ENCODE measurements at regions not wholly inside any gene's neighbourhood (a gene's known extent, or its start where the extent isn't known, plus 50 kb on each side); places are given as distances from the start of the nearest gene placed in this dataset.

DNA sequence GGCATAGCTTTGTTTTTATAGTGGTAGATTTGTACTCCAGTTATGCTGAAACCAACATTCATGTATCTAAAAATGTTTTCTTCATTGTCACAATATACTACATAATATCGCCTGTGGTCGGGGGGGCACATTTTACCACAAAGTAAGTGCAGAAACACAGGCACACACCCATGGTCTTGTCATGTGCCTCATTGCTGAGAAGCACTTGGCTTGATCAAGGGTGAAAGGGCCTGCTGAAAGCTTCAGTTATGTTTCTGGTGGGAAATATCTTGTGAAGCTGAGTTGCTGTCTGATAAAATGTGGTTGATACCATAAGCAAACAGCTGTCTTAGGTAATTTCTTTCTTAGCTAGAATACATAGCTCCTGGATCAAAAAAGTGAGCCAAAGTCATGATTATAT lies 393.1 kb downstream of the MAN2A1 start:
- no peak for ATAC-seq
- no peaks in the 10 kb centered on the region for H3K9me2 ChIP-seq (ENCODE audit: insufficient read depth)
- H3K4me3 ChIP-seq (replicated peaks in 1 of 2; ENCODE audit: low read depth in 1 of 2, low read length in 2 of 2), result no peak overlapping the region

More for the DNA sequence above, 393.1 kb downstream of the MAN2A1 start:
- ChIA-PET RAD21 (ENCODE audit: low non-redundant PET in 1 of 2, low total read pairs in 2 of 2, uncharacterized antibody in 2 of 2, unreplicated experiment in 2 of 2) (no interaction called here), POLR2A (no interaction called here), CTCF (no interaction called here)
- Histone ChIP-seq H4K20me1 (ENCODE audit: insufficient read depth) (no peaks in the 10 kb centered on the region), H3K9me3 (ENCODE audit: control insufficient read depth in 1 of 2, insufficient read depth in 1 of 2, low read depth in 1 of 2, low read length in 2 of 2) (no peaks in the 10 kb centered on the region), H3K9ac (ENCODE audit: low read length) (no peak overlapping the region), H3K27me3 (ENCODE audit: insufficient read depth, low read length) (no peaks in the 10 kb centered on the region), H3K4me1 (ENCODE audit: control insufficient read depth in 1 of 2, insufficient read depth in 2 of 2, low read length in 2 of 2) (no peaks in the 10 kb centered on the region), H2AFZ (ENCODE audit: low read depth, low read length, poor library complexity, severe bottlenecking) (no peak overlapping the region), H3K4me2 (ENCODE audit: low read length) (no peak overlapping the region), H3K79me2 (ENCODE audit: insufficient read depth, low read length) (no peaks in the 10 kb centered on the region), H3K36me3 (ENCODE audit: control insufficient read depth in 1 of 2, insufficient read depth in 2 of 2, low read length in 2 of 2) (no peaks in the 10 kb centered on the region), H3K27ac (ENCODE audit: low read depth, low read length) (no peak overlapping the region)
- no peak for DNase-seq (ENCODE audit: low read depth, low spot score)
- intact Hi-C loops (cut with micrococcal nuclease), result no loop called here
- BruUV-seq (replicated peaks), result no TSS peak
- no peak for TF ChIP-seq TCF7L2 (IDR thresholded peaks at IDR 0.05; ENCODE audit: borderline replicate concordance, extremely low read depth, insufficient read depth, insufficient read length)
- TF ChIP-seq YY1 (IDR thresholded peaks at IDR 0.05; ENCODE audit: extremely low read depth, insufficient replicate concordance, low read depth, low read length), result no peak
- no peak for TF ChIP-seq CEBPB (IDR thresholded peaks at IDR 0.05; ENCODE audit: low read depth)
- TF ChIP-seq, protein P1, sequence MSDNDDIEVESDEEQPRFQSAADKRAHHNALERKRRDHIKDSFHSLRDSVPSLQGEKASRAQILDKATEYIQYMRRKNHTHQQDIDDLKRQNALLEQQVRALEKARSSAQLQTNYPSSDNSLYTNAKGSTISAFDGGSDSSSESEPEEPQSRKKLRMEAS (IDR thresholded peaks at IDR 0.05), result no peak
- no peak for TF ChIP-seq EZH2phosphoT487 (IDR thresholded peaks at IDR 0.05; ENCODE audit: borderline replicate concordance)
- TF ChIP-seq, protein P2, sequence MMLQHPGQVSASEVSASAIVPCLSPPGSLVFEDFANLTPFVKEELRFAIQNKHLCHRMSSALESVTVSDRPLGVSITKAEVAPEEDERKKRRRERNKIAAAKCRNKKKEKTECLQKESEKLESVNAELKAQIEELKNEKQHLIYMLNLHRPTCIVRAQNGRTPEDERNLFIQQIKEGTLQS (IDR thresholded peaks at IDR 0.05), result no peak
- TF ChIP-seq ELF1 (IDR thresholded peaks at IDR 0.05; ENCODE audit: borderline replicate concordance, low read depth), result no peak
- no peak for TF ChIP-seq JUND (IDR thresholded peaks at IDR 0.05)
- no peak for TF ChIP-seq EZH2 (IDR thresholded peaks at IDR 0.05)
- TF ChIP-seq SP1 (IDR thresholded peaks at IDR 0.05; ENCODE audit: low read depth), result no peak
- TF ChIP-seq, protein P3, sequence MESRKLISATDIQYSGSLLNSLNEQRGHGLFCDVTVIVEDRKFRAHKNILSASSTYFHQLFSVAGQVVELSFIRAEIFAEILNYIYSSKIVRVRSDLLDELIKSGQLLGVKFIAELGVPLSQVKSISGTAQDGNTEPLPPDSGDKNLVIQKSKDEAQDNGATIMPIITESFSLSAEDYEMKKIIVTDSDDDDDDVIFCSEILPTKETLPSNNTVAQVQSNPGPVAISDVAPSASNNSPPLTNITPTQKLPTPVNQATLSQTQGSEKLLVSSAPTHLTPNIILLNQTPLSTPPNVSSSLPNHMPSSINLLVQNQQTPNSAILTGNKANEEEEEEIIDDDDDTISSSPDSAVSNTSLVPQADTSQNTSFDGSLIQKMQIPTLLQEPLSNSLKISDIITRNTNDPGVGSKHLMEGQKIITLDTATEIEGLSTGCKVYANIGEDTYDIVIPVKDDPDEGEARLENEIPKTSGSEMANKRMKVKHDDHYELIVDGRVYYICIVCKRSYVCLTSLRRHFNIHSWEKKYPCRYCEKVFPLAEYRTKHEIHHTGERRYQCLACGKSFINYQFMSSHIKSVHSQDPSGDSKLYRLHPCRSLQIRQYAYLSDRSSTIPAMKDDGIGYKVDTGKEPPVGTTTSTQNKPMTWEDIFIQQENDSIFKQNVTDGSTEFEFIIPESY (IDR thresholded peaks at IDR 0.05; ENCODE audit: extremely low read depth, insufficient replicate concordance, low read length), result no peak
- TF ChIP-seq CBX3 (IDR thresholded peaks at IDR 0.05; ENCODE audit: low read depth), result no peak
- TF ChIP-seq POLR2AphosphoS5 (IDR thresholded peaks at IDR 0.05; ENCODE audit: low read depth, low read length), result no peak
- no peak for TF ChIP-seq ZNF274 (IDR thresholded peaks at IDR 0.05; ENCODE audit: low read depth, low read length)
- no peak for TF ChIP-seq POLR2A (IDR thresholded peaks at IDR 0.05; ENCODE audit: borderline replicate concordance, extremely low read depth, insufficient read depth, insufficient read length)
- no peak for TF ChIP-seq EGR1 (IDR thresholded peaks at IDR 0.05; ENCODE audit: low read depth)
- no peak for TF ChIP-seq SRF (IDR thresholded peaks at IDR 0.05; ENCODE audit: low read depth)
- TF ChIP-seq ZFX (IDR thresholded peaks at IDR 0.05), result no peak
- TF ChIP-seq, protein P4, sequence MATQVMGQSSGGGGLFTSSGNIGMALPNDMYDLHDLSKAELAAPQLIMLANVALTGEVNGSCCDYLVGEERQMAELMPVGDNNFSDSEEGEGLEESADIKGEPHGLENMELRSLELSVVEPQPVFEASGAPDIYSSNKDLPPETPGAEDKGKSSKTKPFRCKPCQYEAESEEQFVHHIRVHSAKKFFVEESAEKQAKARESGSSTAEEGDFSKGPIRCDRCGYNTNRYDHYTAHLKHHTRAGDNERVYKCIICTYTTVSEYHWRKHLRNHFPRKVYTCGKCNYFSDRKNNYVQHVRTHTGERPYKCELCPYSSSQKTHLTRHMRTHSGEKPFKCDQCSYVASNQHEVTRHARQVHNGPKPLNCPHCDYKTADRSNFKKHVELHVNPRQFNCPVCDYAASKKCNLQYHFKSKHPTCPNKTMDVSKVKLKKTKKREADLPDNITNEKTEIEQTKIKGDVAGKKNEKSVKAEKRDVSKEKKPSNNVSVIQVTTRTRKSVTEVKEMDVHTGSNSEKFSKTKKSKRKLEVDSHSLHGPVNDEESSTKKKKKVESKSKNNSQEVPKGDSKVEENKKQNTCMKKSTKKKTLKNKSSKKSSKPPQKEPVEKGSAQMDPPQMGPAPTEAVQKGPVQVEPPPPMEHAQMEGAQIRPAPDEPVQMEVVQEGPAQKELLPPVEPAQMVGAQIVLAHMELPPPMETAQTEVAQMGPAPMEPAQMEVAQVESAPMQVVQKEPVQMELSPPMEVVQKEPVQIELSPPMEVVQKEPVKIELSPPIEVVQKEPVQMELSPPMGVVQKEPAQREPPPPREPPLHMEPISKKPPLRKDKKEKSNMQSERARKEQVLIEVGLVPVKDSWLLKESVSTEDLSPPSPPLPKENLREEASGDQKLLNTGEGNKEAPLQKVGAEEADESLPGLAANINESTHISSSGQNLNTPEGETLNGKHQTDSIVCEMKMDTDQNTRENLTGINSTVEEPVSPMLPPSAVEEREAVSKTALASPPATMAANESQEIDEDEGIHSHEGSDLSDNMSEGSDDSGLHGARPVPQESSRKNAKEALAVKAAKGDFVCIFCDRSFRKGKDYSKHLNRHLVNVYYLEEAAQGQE (IDR thresholded peaks at IDR 0.05; ENCODE audit: low read depth), result no peak
- no peak for TF ChIP-seq FOSL1 (IDR thresholded peaks at IDR 0.05; ENCODE audit: low read depth)
